ENCODE measurements at regions not wholly inside any gene's neighbourhood (a gene's known extent, or its start where the extent isn't known, plus 50 kb on each side); places are given as distances from the start of the nearest gene placed in this dataset.
A peak's percentile ranks its signal among the peaks of the same experiment; 100 is the strongest.
"Not testable (repeated sequence)": the region's sequence is repeated elsewhere in the genome, so short reads cannot be mapped to it uniquely, and the experiment has no call there.

DNA sequence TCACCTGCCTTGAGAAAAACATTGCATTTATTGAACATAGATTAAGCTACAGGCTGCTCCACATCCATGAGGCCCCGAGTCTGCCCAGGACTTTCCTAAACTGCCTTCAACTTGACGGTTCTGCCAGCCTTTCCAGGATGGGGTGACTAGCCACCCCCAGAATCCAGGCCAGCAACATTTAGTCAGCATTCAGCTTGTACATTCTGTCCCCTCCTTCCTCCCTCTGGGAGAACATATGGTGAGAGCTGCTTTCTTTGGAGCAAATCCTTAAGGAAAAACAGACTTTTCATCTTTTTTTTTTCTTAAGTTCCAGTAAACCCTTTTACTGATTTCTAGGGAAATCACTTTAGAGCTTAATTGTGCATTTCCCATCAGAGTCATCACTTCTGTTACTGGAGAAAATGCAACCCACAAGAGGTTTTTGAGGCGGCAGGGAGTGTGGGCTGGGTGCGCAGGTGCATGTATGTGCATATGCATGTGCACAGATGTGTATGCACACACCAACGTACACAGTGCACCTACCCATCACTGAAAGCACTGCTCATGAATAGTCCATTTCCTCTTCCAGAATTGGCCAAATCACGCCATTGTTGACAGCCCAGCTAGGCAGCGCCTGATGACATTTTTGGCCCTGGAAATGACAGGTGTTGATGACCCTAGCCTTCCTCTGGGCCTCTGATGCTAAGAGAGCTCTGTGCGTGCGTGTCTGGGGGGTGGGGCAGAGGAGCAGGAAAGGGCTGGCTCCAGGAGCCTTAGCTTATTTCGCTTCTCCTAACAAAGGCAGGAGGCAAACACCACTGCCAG, 145.6 kb downstream of the HSD17B3 start:
- no peak for DNase-seq (ENCODE audit: low read depth, low spot score)

DNA sequence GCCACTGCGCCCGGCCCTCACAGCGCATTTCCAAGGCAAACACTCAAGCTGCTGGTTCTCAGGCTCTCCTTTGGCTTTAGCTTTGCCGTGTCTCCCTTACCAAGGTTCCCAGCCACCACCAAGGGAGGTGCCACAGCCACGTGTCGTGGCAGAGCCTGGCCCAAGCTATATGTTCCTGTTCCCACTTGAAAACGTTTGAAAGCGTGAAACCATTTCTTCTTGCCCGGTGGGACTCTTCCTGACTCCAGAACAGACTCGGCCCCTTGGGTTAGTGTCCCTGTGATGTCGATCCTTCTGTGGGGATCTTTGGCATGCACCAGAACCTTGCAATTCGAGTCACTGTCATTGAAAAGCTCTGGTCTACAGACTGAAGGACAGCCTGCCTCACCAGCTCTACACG, 147.9 kb downstream of the HSD17B3 start:
- no peak for DNase-seq (ENCODE audit: low read depth, low spot score)

DNA sequence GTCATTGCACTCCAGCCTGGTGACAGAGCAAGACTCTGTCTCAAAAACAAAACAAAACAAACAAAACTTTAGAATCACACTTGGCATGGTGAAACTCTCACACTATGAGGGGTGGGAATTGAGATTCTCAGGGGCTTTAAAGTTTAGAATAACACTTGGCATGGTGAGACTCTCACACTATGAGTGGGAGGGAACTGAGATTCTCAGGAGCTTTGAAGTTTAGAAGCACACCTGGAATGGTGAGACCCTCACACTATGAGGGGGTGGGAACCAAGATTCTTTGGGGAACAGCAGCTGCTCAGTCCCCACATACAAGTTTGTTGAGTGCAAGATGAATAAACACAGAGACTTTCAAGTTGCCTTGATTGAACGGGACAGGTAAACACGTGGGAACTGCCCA, 149.4 kb downstream of the HSD17B3 start:
- no peak for DNase-seq (ENCODE audit: low read depth, low spot score)

DNA sequence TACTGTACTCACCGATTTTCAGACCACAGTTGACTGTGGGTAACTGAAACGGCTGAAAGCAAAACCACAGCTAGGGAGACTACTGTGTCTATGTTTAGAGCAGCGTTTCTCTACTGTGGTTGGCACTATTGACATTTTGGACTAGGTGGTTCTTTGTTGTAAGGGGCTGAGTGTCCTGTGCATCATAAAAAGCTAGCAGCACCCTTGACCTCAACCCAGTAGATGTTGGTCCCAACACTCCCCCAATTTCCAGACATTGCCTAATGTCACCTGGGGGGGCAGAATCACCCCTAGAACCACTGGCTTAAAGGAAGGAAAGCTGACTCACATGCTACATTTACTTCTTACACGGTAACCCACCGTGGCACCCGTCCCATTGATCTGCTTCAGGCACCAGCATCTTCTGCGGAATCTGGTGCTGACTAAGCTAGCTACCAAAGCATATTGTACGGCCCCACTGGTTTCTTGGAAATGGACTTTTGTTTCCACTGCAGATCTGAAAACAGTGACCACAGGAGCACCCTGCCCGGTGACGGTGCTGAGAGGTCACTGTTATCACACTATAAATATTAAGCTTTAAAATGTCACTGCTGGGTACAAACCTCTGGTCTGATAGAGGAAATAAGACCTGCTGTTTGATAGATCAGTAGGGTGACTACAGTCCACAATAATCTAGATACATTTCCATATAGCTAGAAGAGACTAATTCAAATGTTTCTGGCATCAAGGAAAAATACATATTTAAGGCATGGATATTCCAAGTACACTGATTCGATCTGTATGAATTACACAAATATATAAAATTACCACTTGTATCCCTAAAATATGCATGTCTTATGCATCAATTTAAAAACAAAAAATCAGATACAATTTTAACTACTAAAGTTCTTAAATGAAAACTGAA, 151.4 kb downstream of the HSD17B3 start:
- DNase-seq (ENCODE audit: low read depth, low spot score), result no peak

DNA sequence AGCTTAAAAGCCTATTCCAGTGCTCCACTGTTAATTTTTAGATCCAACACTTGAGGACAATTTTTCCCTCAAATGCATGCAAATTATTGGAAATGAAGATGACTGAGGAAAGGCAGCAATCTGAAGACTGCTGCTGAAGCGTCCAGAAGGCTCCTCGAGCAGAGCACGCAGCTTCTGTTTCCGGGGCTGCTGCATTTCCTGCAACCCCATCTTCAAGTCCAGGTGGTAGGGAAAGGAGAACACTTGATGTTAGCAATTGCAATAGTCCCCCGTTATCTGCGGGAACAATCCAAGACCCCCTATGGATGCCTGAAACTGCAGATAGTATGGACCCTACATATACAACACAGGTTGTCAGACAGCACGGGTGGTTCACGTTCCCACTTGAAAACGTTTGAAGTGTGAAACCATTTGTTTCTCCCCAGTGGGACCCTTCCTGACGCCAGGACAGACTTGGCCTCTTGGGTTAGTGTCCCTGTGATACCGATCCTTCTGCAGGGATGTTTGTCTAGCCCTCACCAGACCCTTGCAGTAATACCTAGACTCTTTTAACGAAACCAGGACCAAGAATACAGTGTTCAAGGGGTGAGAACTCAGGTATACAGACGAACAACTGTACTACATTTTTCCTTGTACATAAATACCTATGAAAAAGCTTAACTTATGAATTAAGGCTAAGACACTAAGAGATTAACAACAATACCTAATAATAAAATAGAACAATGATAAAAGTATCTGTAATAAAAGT, 152.3 kb downstream of the HSD17B3 start:
- no peak for DNase-seq (ENCODE audit: low read depth, low spot score)

DNA sequence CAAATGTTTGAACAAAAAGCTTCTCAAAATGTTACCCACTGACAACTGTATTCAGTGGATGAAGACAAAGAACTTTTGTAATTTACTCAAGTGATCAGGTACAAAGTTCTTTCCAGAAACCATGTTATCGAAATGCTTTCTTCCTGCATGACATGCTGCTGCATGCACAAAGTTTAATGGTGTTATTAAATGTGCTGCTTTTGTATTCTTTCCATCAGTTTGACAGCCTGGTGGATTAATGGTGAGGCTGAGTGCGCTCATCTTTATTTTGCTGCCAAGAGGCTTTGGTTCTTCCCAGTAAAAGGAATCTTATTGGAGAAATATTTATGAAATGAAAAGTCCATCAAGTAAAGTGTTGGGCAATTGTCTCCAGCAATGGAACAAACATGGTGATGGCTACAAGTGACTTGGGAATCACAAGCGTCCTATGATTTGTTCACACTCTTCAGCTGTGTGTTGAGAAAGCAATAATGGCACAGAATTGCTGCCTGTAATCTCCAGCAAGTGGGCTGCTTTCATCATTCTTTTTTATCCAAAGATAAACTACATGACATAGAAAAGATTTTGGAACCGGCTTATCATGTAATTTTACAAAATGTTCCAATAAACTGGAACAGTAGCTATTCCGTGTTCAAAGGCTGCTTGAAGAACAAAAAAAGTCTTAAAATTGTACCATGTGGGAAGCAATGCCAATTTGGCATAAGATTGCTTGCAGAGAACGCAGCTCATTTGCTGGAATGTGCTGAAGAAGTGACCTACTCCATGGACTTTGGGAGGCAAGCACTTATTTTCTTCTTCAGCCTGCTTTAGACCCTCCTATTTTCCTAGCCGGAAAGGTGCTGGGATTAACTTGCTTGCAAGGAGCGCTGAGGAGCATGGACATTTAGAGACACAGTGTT, 153.1 kb downstream of the HSD17B3 start:
- no peak for DNase-seq (ENCODE audit: low read depth, low spot score)

DNA sequence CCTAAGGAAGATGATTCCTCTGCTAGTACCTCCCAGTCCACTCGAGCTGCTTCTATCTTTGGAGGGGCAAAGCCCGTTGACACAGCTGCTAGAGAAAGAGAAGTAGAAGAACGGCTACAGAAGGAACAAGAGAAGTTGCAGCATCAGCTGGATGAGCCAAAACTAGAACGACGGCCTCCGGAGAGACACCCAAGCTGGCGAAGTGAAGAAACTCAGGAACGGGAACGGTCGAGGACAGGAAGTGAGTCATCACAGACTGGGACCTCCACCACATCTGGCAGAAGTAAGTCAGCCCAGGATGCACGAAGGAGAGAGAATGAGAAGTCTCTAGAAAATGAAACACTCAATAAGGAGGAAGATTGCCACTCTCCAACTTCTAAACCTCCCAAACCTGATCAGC, 154.9 kb downstream of the HSD17B3 start:
- DNase-seq (ENCODE audit: low read depth, low spot score), result not testable (repeated sequence)

DNA sequence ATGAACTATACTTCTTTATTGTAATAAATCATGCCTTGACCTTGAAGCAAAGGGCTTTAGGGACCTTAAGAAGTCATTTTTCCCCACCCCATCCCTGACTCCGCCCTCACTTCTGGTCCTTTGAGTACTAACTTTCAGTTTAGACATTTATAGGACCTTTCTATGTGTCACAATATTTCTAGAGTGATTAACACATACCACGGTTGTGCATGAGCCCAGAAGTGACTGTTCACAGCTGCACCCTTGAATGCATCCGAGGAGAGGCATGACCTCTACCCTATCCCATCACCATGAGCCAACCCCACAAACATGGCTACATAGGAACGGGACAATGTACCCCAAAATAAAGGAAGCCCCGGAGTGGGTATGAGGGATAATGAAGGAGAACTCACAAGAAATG, 160.3 kb downstream of the HSD17B3 start:
- DNase-seq (ENCODE audit: low read depth, low spot score), result no peak

DNA sequence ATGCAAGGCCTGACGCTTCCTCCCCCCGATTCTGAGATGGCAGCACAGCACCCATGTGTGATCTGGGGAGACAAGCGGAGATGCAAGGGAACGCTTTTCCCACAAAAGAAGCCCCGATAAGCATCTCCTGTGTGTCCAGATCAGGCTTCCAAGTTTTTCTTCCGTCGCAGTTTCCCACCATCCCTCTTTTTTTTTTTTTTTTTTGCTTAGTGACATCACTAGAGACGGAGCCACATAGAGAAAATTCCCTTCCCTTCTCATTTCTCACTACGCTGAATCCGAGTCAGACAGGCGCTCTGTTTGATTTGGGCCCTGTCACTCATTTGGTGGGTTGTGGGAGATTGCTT, 160.9 kb downstream of the HSD17B3 start:
- DNase-seq (ENCODE audit: low read depth, low spot score), result no peak

DNA sequence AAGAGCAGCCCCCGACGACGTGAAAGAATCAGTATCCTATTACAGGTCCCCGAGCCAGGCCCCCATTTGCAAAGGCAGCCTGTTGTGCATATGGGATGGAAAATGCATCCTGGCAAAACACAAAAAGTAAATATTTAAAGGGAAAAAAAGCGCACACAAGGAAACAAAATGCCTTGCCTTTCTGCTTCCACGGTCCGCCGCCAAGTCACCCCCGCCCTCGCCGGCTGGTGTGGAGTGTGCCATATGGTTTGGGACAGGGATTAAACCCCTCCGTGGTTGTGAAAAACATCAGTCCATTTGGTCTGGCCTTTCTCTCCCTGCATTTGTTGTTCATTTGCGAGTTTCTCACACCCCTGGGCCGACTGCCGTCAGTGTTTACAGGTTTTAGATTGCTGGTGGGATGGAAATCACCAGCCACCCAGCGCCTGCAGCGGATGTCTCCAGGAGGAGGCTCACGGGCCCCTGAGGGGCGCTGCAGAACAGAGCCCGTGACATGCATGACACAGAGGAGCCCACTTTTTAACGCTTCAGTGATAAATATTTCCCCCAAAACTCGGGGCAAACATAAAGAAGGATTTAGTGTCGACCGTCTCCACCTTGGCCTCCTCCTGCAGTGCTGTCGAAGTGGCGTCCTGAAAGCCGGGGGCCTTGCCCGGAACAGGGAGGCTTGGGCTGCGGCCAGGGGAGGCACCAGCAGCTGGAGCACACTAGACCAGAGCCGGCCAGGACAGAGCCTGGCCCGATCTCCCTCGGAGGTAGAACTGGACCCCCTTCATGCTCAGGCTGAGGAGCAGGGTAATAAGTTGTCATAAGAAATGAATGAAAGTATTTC, 161.5 kb downstream of the HSD17B3 start:
- no peak for DNase-seq (ENCODE audit: low read depth, low spot score)

DNA sequence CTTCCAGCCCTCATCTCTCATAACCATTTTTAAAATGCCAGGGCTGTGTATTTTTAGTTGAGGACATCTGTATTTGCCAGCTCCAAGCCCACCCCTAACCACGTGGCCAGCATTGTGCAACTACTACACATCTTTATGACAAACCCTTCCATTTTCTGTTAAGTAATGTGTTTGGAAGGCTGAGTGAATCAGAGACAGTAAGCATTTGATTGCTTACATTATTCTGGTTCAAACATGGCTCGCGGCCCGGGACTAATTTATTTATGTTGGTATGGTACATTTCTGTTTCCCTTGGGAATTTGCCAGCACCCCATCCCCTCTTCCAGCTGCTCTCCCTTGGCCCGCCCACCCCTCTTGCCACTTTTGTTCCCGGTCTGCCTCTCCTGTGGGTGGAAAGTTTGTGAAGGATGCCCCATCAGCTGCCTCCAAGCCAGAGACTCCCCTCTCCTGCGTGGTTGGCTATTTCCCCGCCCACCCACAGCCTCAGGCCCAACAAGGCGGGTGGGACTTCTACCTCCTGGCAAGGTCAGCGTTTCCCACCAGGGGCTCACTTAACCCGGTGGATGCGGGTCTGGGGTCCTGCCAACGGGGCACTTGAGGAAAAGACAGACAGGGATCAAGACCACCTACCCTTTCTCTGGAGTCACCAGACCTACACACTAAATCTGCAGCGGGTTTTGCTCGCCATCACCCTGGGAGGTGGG, 162.2 kb downstream of the HSD17B3 start:
- peak; percentile 88 for DNase-seq (ENCODE audit: low read depth, low spot score)

DNA sequence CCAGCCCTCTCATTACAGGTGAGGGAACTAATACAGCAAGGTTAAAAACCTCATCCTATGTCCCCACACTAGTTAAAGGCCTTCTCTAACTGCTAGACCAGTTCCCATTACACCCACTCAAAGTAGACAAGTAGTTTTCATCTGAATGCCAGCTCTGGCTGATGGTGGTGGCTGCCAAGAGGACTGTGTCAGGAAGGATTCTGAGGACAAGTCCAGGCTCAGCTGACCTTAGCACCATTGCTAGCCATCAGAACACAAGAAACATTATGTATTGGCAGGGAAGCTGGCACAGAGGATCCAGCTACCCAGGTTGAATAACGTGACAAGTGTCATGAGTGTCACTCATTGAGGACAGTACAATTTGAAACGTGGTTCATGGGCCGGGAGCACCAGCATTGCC, 163.4 kb downstream of the HSD17B3 start:
- no peak for DNase-seq (ENCODE audit: low read depth, low spot score)

DNA sequence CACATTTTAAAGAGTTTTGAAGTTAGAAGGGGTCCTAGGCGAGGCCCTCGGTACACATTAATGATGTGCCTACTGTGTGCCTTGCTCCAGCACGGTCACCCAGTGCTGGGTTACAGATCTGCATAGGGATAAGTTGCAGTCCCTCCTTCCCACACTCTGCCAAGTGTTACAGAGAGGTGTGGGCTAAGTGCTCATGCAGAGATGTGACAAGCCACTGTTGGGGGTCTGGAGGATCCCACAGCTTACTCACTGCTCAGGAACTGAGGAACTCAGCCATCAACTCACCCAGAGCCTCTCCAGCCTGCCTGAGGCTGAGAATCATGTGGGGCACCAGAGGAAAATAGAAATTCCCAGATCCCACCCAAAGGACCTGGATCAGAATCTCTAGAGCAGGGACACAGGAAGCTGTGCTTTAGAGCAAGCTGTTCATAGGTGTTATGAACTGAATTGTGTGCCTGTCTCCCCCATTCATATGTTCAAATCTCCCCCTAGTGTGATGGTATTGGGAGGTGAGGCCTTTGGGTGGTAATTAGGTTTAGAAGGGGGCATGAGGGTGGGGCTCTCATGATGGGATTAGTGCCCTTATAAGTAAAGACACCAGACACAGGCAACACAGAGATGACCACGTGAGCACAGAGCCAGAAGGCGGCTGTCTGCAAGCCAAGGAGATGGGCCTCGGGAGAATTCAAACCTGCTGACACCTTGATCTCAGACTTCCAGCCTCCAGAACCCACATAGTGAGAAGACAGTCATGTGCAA, 164.1 kb downstream of the HSD17B3 start:
- no peak for DNase-seq (ENCODE audit: low read depth, low spot score)

DNA sequence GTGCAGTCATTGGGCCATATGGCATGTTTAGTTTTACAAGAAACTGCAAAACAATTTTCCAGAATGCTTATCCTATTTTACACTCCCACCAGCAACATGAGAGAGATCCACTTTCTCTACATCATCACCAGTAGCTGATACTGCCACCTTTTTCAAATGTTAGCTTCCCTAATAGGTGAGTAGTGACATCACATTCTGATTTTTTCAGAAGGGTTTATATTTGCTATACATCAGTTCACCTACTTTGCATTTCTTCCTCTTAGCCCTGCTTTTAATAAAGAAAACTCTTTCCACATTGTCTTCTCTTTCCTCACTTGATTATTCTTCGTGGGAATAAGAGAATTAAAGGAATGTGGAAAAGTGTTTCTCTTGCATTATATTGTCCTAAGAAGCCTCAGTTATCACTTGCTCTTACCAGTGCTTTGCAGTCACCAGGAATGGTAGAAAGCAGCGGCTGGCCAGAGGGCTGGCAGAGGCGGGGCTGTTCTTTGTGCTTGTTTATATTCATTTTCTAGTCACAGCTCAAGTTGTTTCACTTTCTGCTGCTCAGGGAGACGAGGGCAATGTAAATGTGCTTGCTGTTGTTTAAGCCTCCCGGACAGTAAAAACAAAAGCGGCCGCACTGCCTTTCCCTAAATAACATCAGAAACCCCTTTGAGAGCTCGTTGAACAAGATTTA, 164.8 kb downstream of the HSD17B3 start:
- DNase-seq (ENCODE audit: low read depth, low spot score), result peak; percentile 80

DNA sequence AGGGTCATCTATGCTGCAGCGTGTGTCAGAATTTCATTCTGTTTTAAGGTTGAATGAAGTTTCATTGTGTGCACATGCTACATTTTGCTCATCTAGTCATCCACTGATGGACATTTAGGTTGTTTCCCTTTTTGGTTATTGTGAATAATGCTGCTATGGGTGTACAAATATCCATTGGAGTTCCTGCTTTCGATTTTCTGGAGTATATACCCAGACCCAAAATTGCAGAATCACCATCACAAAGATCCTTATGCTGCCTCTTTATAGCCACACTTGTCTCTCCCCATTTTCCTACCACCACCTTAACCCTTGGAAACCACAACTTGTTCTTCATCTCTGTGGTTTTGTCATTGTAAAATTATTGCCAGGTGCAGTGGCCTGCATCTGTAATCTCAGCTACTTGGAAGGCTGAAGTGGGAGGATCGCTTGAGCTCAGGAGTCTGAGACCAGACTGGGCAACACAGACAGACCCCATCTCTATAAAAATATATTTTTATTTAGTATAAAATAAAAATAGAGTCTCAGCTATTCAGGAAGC, 166.2 kb downstream of the HSD17B3 start:
- no peak for DNase-seq (ENCODE audit: low read depth, low spot score)

DNA sequence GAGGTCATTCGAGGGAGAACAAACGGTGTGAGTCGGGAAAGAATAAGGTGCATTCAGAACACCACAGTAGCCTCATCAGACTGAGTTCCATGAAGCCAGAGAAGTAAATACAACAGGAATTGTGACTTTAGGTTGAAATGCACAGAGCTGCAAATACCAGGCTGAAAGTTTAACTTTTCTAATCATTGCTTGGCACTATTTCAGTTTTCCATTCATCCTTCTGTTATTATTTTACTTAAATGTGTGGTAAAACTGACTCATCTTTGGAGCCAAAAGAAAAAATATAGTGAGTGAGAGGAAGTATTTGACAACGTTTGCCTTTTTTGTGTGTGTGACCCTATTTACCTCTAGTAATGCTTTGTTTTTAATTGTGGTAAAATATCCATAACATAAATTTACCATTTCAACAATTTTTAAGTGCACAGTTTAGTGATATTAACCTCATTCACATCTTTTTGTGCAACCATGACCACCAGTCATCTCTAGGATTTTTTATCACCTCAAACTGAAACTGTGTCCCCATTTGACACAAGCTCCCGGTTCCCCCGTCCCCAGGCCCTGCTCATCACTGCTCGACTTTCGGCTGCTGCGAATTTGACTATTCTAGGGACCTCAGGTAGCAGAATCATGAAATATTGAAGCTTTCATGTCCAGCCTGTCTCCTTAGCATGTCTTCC, 166.8 kb downstream of the HSD17B3 start:
- no peak for DNase-seq (ENCODE audit: low read depth, low spot score)

DNA sequence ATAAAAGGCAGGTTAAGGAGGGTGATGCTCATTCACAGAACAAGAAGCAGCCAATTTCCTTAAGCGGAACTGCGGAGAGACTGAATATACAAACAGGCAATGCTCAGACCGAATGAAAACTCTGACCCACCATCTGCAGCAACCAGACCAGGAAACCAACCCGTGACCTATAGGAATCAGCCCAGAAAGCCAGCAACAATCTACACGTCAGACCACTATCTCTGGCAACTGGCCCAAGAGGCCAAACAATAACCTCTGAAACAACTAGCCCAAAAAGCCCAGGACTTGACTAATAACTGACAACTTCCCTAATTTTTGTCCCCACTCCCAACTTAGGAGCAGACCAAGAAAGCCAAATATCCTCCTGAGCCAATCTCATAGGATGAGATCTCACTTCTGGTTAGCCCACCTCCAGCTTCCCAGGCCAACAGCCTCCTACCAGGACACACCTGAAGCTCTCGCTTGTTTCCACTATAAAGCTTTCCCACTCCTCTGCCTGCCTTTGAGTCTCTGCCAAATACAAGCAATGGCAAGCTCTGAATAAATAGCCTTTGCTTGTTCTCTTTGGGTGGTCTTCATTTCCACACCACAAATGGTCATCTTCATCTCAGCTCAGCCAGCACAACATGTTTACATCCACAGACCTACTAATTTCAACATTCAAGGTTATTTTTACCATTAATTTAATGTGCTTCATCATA, 168.5 kb downstream of the HSD17B3 start:
- DNase-seq (ENCODE audit: low read depth, low spot score), result no peak
